GM19035 (cell line): ENCODE measurements at regions not wholly inside any gene's neighbourhood (a gene's known extent, or its start where the extent isn't known, plus 50 kb on each side); places are given as distances from the start of the nearest gene placed in this dataset.

Experiments used
- ATAC-seq: cut with Tn5 transposase; IDR thresholded peaks from one replicate; pipeline ENCODE4 v1.9.1; 2021; ENCODE audit not compliant: unreplicated experiment

DNA sequence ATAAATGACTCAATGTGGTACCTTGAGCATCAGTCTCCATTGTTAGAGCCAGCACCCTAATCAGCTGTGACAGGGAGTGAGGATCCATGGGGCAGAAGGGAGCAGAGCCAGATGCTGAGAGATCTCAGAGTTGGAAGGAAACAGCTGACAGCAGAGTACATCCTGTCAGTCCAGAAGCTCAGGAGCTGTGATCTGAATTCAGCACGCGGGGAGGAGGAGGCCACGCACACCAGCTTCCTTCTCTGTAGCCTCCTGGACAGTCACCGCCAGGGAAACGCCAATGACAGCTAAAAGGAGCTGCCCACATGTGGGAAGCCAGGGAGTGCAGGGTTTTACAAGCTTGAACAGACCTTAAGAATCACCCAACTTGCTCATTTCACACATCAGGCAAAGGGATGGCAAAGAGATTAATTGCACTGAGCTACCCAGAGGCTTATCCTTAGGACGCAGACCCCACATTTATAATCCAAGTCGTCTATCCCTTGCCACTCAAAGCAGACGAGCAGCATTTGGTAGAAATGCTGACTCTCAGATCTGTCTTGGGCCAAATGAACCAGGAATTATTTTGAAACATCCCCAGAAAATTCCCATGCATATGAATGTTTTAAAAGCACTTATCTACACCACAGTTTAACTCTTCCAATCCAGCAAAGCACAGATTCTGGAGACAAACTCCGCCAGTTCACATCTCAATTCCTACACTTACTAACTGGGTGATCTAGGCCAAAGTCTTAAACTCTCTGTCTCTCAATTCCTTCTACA lies 322.6 kb upstream of the TMTC1 start:
- no peak for ATAC-seq

DNA sequence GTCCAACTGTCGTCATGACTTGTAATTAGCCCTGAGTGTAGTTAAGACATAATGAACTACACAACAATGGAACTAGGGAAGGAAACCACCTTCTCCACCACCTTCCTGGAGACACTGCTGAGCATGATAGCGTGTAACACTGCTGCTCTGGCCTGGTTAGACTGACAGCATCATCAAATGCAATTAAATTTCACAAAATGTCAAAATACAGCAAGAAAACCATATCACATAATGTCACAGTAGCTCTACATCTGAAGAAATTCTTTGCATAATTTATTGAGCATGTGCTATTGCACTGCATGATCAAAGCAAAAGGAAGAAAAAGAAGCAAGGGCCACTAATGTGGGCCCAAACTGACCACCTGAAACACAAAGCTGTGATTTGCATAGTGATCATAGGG lies 321.8 kb upstream of the TMTC1 start:
- no peak for ATAC-seq

DNA sequence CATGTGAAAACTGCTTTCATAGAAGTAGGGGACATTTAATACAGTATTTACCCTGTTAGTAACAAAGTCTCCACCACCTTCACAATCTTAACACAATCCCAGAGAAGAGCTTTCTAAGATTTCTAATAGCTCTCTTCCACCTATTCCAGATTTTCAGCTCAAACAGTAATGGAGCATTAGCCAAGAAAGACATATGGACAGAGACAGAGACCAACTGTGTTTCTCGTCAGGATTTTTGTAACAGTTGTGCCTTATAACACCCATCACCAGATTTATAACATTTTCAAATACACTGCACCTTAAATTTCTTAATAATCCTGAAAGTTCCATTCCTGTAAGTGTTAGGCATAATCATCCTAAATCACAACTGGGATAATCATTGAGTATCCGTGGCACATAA lies 321.2 kb upstream of the TMTC1 start:
- ATAC-seq, result no peak

DNA sequence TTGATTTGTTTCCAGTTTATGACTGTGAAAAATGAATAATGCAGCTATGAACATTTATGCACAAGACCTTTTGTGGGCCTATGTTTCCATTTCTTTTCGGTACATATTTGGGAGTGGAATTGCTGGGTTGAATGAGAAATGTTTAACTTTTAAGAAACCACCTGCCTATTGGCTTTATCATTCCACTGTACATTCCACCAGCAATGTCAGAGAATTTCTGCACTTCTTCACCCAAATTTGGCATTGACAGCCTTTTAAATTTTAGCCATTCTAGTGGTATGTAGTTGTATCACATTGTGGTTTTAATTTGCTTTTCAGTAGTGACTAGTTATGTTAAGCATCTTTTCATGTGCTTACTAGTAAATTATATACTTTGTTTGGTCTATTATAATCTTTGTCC lies 317.0 kb upstream of the TMTC1 start:
- no peak for ATAC-seq

DNA sequence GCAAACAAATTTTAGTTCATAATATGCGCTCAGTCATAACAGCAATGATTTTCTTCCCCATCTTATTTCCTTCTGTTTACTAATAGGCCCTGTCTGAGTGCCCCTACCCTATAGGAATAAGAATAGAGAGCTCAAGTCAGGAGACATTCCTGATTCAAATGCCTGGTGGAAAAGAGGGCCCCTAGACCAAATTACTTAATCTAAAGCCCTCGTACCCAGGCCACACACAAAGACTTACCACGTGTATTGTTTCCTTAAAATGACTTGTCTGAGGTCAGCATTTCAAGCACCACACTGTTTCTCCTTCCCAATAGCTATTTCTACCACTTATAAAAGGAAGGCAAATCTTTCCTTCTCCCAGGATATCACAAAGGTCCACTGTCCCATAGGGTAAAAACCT lies 314.9 kb upstream of the TMTC1 start:
- no peak for ATAC-seq

DNA sequence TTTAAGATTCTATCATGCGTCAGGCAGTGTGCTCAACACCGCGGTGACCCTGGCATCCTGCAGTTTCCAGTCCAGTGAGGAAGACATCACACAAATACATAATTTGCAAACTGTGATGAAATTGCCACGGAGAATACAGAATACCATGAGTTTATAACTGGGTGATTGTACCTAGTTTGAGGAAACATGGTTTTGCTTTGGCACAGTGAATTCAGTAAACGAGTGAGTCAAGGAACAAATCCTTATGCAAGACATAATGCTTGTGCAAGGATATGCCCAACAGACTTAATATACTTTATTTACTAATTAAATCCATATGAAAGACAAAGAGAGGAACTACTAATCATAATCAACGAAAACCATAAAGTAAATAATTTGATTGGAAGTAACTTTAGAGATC lies 311.8 kb upstream of the TMTC1 start:
- ATAC-seq, result no peak

DNA sequence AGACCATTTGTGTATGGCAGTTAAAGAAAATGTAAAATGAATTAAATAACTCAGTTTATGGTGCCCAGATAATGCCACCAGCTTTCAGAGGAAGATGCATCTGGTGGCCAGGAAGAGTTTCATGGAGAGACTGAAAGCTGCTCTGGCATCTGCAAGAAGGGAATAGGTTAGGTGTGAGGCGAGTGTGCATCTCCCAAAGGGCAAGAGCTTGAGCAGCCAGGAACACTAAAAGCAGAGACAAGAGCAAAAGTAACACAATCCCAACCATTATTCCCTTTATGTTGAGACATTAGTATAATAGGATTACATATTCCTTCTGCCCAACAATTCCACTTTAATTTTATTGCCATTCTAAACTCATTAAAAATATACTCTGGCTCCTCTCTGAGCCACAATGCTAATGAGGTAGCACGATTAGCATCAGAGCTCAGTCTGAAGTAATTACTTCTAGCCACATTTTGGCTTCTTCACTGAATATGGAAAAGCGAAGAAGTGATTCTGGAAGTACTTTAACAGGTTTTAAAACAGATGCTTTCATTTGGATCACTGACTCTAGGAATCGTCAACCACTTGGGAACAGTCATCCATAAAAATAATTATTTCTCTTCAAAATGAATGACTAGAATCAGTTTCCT lies 309.4 kb upstream of the TMTC1 start:
- no peak for ATAC-seq

DNA sequence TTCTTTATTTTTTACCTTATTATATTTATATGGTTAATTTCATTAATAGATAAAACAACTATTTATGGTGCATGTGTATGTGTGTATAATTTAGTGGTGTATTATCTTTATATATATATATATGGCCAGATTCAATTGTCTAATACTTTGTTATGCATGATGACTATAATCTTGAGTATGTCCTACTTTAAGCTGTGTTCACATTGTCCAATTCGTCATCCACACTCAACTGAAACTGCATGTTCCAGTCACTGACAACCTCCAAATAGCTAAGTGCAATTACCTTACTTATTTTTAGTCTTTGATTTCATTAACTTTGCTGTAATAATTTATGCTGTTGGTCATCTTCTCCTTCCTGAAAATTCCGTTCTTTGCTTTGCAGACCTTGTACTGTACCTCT lies 306.5 kb upstream of the TMTC1 start:
- no peak for ATAC-seq

DNA sequence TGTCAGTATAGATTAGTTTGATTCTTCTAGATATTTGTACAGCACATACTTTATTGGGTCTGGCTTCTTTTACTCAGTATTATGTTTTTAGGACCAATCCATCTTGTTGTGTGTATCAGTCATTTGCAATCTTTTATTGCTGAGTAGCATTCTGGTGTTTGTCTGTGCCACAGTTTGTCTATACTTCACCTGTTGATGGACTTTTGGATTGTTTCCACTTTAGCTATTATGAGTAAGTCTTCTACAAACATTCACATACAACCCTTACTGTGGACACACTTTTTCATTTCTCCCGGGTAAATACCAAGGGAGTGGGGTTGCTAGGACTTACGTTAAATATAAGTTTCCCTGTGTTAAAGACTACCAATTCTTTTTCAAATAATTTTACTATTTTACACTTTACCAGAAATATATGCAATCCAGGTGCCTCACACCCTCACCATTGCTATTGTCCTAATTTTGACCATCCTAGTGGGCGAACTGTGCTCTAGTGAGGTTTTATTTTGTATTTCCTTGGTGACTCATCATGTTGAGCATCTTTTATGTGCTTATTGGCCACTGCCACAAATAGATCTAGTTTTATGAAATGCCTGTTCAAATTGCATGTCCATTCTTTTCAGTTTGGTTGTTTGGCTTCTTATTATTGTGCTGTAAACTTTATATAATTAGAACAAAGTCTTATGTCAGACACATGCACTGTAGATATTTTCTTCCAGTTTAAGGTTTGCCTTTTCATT lies 304.7 kb upstream of the TMTC1 start:
- ATAC-seq, result no peak

DNA sequence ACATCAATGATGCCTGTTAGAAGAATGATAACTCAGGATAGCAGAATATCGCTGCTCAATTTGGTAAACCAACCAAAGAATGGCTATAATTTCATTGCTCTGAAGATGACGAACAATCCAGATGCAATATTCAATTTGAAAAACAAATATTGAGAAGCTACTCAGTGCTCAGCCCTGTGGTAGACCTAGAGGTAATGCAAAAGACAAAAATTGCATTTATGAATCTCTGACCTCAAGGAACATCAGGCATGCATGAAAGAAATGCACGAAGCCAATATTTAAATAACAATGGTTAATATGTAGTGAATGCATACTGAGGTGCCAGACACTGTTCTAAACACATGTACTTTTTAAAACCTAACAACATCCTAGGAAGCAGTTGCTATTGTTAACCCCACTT lies 298.6 kb upstream of the TMTC1 start:
- no peak for ATAC-seq

DNA sequence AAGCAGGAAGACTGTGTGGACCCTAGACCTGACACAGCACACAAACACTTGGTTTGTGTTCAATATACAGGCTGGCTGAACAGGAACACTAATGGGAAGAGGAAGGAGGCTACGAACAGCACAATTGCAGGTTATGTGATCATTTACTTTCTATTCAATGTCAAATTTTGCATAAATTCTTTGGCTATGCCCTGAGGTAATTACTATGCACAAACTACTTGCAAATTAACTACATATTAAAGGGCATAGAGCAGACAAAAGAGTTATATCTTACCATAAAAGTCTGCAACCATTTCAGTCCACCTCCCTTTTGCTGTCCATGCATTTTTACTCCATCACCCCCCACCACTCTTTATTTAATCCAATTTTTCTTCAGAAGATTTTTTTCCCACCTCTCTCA lies 291.2 kb upstream of the TMTC1 start:
- no peak for ATAC-seq

DNA sequence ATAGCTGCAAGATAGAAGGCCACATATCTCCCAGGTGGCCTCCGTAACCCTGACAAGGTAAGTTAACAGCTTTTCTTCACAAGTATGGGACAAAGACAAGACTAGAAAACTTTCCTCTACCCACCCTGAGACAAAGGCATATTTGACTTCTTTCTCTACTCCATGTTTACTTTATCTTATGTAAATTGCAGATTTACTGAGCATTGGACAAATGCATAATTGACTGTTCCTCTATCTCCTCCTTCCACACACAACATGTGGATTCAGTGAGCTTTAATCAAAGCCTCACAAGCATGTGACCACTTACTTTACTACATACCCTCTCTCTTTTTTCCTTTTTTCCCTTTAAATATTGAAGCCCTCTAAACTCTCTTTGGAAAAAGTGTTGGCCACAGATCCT lies 289.1 kb upstream of the TMTC1 start:
- ATAC-seq, result no peak

DNA sequence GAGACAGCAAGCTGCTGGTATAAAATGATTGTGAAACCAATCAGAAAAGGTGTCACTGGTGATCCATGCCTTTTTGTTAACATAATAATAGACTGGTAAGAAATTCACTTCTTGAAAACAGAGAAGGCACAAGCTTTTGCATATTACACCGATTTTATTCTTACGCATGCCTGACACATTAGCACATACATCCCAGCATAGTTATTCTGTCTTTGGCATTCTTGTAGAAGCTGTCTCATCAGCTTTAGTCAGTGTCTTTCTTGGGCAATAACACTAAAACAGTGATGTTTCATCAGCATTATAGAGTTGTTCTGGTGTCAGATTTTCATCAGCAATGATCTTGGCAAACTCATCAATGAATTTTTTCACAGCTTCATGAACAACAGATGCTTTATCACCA lies 283.4 kb upstream of the TMTC1 start:
- no peak for ATAC-seq

DNA sequence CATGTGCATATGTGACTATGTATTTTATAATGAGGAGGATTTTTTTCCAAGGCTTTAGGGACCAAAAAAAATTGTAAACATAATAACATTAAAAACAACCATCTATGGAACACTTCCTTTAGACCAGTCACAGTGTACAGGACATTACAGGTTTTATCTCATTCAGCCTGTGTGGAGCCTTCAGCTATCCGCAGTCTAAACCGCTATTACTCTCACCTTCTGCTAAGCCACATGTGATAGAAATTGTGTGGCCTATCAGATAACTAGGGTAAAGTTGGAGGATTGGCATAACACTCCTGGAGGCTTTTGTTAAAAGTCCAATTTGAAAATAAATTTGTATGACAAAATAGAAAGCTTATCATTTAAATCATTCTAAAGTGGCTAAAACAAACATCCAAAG lies 281.2 kb upstream of the TMTC1 start:
- ATAC-seq, result no peak

DNA sequence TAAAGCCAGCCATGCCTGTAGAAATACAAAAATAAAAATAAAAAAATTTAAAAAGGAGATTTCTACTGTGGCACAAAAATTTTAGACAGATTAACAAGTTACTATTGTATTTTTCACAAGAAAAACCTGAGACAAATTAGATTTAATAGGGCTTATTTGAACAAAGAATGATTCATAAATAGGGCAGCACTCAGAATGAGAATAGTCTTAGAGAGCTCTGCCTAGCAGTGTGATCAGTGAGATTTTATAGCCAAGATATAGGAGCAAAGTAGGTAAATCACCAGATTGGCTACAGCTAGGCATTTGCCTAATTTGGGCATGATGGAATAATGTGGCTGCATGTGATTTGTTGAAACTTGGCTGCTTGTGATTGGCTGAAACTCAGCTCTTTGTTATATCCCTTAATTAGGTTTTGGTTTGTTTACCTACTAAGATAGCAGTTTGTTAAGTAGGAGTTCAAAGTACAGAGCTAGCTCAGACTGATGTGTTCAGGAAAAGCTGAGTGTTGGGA lies 279.7 kb upstream of the TMTC1 start:
- ATAC-seq, result no peak

DNA sequence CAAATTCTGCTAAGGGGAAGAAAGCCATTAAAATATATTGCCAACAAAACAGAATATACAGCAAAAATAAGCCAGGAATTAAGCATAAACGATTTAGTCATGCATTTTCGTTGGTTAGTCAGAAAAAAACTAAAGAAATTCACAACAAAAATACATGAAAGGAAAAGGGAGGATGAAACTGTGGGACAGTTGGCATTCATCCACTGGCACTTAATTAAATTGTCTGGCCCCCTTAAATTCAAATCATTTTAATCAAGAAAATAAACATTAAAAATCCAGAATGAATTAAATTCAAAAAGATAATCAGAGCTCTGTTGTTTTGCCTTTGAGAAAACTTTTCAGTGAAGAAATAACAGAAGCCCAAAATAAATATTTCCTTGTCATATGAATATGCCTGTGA lies 264.6 kb upstream of the TMTC1 start:
- ATAC-seq, result no peak

DNA sequence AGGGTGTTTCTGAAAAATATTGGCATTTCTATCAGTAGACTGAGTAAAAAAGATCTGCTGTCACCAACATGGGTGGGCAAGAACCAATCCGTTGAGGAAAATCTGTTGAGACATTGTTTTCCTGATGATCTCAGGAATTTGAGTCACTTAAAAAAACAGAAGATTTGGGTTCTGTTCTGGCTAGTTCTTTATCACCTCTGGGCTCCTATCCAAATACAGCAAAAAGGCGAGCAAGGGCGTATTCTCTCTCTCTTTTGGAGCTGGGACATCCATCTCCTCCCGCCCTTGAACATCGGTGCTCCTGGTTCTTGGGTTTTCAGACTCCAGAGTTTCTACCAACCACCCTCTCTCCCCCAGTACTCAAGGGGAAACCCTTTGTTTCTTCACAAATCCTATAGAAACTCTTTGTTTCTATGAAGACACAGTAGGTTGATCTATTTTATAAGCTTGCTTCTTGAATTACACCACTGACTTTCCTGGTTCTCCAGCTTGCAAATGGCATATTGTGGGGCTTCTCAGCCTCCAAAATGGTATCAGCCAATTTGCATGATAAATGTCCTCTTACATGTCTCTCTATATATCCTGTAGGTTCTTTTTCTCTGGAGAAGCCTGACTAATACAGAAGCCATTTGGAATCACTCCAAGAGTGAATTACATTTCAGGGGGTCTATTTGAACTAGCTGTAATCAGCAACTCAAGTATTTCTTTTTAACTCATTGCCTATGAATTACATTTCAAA lies 263.9 kb upstream of the TMTC1 start:
- no peak for ATAC-seq

DNA sequence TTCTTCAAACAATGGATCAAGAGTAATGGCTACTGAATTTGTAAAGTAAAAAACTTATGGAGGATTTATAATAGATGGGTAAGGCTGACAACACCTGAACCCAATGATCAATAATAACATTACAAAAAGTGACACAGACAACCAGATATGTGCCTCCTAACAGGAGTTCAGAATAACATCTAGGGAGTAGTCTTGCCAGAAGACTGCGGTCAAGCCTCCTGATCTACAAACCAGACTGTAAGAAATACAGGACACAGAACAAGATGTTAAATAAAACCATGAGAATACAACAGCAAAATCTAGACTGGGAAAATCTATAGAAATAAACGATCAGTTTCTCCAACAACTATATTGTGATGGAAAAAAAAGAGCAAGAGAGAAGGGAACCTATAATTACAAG lies 262.6 kb upstream of the TMTC1 start:
- ATAC-seq, result no peak

DNA sequence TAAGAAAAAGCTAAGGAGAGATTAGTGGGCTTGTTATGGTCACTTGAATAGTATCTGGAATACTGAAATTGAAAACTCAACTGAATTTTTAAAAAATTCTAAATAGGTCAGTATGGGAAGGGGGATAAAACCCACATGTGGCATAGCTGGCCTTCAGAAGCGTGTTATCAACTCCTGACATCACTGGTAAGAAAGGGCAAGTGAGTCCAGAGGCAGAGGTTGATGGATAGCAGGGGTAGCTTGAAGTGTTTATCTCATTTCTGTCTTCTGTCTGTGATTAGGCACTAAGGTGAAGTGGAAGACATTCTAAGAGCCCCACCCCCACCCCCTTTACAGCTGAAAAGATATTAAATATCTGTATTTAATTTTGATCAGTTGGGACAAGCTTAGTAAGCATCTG lies 261.4 kb upstream of the TMTC1 start:
- ATAC-seq, result no peak

DNA sequence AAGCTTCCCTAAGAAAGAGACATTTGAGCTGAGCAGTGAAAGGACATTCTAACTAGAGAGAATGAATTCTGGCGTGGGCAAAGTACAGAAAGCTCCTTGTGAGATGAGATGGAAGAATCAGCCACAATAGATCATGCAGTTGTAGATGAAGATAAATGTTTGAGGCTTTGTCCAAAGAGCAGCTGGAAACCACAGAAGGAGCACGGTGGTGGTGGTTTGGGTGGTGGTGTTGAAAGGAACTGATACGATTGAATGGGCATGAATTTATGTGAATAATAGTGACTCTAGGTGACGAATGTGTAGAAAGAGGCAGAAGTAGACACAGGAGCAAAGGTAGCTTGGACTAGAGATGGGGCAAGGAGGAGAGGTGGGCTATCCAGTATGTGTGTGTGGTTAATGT lies 260.5 kb upstream of the TMTC1 start:
- no peak for ATAC-seq

DNA sequence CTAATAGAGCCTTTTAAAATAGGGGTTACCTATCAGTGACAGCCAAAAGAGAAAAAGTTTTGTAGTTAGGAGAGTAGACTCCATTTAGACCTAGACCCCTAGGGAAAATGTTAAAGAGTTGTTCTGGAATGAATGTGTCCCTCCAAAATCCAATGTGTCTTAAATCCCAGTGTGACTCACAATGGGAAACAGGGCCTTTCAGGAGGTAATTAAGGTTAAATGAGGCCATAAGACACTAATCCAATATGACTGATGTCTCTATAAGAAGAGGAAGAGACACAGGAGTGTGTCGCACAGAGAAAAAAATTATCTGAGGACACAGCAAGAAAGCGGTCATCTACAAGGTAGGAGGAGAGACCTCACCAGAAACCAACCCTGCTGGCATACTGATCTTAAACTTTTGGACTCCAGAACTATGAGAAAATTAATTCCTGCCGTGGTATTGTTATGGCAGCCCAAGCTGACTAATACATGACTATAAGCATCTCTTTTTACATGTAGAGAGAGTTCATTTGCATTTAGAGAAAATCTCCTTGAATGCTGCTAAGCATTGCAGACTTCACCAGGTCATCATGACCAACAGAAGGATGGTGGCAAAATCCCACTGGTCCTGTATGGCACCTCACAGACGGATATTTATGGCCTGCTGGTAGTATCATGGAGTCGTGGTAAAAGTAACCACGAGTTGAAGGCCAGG lies 259.6 kb upstream of the TMTC1 start:
- no peak for ATAC-seq
